NCI-H226 (cell line): ENCODE measurements at regions not wholly inside any gene's neighbourhood (a gene's known extent, or its start where the extent isn't known, plus 50 kb on each side); places are given as distances from the start of the nearest gene placed in this dataset.
"Not testable (repeated sequence)": the region's sequence is repeated elsewhere in the genome, so short reads cannot be mapped to it uniquely, and the experiment has no call there.

Experiments used
- DNase-seq: peaks from one replicate; pipeline ENCODE4 v3.0.0-alpha.2; 2015

GRCh38 chr2:189231719-189232323 is 52.3 kb upstream of the COL5A2 start:
- no peak for DNase-seq

- no peak for DNase-seq
Measured at GRCh38 chr2:189232759-189233406, 53.3 kb upstream of the COL5A2 start.

- DNase-seq: no peak
Measured at GRCh38 chr2:189233527-189233926, 54.0 kb upstream of the COL5A2 start.

GRCh38 chr2:189234991-189235390 is 55.4 kb upstream of the COL5A2 start:
- DNase-seq: no peak

GRCh38 chr2:189236066-189236465 is 56.5 kb upstream of the COL5A2 start:
- peak; percentile 67 for DNase-seq

GRCh38 chr2:189238903-189239302 is 59.3 kb upstream of the COL5A2 start:
- no peak for DNase-seq

- not testable (repeated sequence) for DNase-seq
Measured at GRCh38 chr2:189243843-189244242, 64.3 kb upstream of the COL5A2 start.

GRCh38 chr2:189247276-189247675 is 67.7 kb upstream of the COL5A2 start:
- no peak for DNase-seq

- no peak for DNase-seq
Measured at GRCh38 chr2:189248141-189248540, 68.6 kb upstream of the COL5A2 start.

- no peak for DNase-seq
Measured at GRCh38 chr2:189249171-189249570, 69.6 kb upstream of the COL5A2 start.

- DNase-seq: peak; percentile 54
Measured at GRCh38 chr2:189249901-189250300, 70.3 kb upstream of the COL5A2 start.

- no peak for DNase-seq
Measured at GRCh38 chr2:189252991-189253675, 73.6 kb upstream of the COL5A2 start.

- DNase-seq: no peak
Measured at GRCh38 chr2:189253836-189254235, 74.3 kb upstream of the COL5A2 start.

- DNase-seq: peak; percentile 55
Measured at GRCh38 chr2:189254268-189254883, 74.8 kb upstream of the COL5A2 start.

- DNase-seq: no peak
Measured at GRCh38 chr2:189255711-189256110, 76.2 kb upstream of the COL5A2 start.

GRCh38 chr2:189258616-189259365 is 79.2 kb upstream of the COL5A2 start:
- DNase-seq: no peak

GRCh38 chr2:189260361-189260814 is 80.8 kb upstream of the COL5A2 start:
- DNase-seq: no peak

- peak; percentile 74 for DNase-seq
Measured at GRCh38 chr2:189261431-189261841, 81.9 kb upstream of the COL5A2 start.

GRCh38 chr2:189261916-189262315 is 82.4 kb upstream of the COL5A2 start:
- no peak for DNase-seq

- no peak for DNase-seq
Measured at GRCh38 chr2:189265696-189266320, 86.2 kb upstream of the COL5A2 start.

- no peak for DNase-seq
Measured at GRCh38 chr2:189267491-189267890, 87.9 kb upstream of the COL5A2 start.

- DNase-seq: peak; percentile 34
Measured at GRCh38 chr2:189267925-189268579, 88.5 kb upstream of the COL5A2 start.
